ENCODE measurements at regions not wholly inside any gene's neighbourhood (a gene's known extent, or its start where the extent isn't known, plus 50 kb on each side); places are given as distances from the start of the nearest gene placed in this dataset.
"Not testable (repeated sequence)": the region's sequence is repeated elsewhere in the genome, so short reads cannot be mapped to it uniquely, and the experiment has no call there.

DNA sequence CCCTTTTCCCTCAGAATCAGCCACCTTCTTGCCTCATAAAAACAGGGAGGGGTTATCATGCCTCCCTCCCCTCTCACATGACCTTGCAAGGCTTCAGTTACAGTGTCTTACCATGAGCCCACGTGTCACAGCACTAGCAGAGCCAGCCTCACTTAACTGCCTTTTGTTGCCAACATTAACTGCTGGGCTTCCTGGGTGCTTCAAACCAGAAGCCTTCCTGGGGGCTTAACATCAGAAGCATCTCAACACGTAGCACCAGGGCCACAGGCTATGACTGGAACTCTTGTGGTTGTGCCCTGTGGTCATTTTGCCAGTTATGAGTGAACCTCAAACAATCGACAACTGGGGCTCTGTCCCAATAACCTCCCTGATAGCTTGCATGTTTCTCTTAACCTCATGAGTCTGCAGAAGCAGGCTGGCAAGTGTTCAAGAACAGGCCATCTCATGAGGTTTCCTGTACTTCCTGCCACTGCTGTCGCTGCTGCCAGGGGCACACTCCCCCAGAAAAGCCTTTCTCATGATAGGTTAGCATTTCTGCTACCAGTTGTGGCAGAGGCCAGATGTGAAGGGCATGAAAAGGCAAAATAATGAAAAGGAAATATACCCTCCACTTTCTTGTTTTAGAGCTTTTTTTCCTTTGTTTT, 132.2 kb downstream of the GLUL start:
- Mint-ChIP-seq H3K4me1 (ENCODE audit: low read depth) (peaks cover 29% of the 10 kb centered on the region), H3K4me3 (peak overlapping the region; percentile 10), H3K27ac (peak overlapping the region; percentile 91), H3K27me3 (no peaks in the 10 kb centered on the region), H3K36me3 (ENCODE audit: low read depth) (no peaks in the 10 kb centered on the region), H3K9me3 (no peaks in the 10 kb centered on the region)
- DNase-seq, result peak; percentile 56

DNA sequence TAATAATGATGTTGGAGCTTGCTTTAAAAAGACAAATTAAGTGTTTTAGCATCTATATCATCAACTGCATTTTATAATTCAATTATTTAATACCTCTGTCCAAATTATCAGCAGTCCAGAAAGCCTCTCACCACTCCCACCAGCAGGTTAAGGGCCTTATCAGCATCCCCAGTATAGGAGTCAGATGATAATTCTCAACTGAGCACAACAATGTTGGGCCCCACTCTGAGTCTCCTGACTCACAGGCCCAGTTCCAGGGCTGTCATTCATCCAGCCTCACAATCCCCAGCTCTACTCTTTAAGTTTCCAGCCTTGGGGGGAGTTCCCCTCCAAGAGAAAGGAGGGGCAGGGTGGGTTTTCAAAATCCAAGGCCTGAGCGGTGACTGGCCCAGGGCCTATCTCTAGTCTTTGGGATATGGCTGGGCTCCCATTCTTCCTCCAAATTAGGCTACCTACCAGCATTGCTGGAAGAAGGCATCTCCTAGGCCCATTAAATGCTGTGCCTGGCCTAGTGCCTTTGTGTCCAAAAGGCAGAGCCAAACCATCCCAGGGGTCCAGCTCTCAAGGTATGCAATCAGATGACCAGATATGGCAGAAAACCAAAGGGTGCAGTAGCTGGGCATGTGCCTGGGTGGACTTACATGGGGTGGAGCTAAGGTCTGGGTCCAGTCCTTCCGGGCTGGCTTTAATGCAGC, 134.1 kb downstream of the GLUL start:
- H3K4me1 Mint-ChIP-seq (ENCODE audit: low read depth), result peaks cover 27% of the 10 kb centered on the region
- no peaks in the 10 kb centered on the region for H3K27me3 Mint-ChIP-seq
- DNase-seq, result no peak
- no peak overlapping the region for H3K4me3 Mint-ChIP-seq
- H3K9me3 Mint-ChIP-seq, result no peaks in the 10 kb centered on the region
- H3K36me3 Mint-ChIP-seq (ENCODE audit: low read depth), result no peaks in the 10 kb centered on the region
- no peak overlapping the region for H3K27ac Mint-ChIP-seq

DNA sequence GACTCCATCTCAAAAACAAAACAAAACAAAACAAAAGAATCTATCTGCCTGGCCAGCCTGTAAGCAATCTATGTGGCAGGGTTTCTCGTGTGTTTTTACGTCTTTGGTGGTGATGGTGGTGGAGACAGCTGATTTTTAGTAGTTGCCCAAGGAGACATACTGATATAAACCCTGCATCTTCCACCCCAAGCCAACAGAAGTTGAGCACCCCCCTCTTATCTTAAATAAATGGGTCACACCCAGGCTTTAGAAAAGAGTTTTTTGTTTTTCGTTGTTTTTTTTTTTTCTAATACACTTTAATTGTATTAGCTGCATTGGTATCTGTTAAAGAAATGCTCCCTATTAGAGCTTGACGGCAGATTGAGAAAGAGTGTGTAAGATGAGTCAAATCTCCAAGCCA, 134.7 kb downstream of the GLUL start:
- H3K27me3 Mint-ChIP-seq, result no peaks in the 10 kb centered on the region
- peaks cover 23% of the 10 kb centered on the region for H3K4me1 Mint-ChIP-seq (ENCODE audit: low read depth)
- H3K4me3 Mint-ChIP-seq, result no peak overlapping the region
- no peaks in the 10 kb centered on the region for H3K9me3 Mint-ChIP-seq
- DNase-seq, result no peak
- H3K27ac Mint-ChIP-seq, result no peak overlapping the region
- no peaks in the 10 kb centered on the region for H3K36me3 Mint-ChIP-seq (ENCODE audit: low read depth)

DNA sequence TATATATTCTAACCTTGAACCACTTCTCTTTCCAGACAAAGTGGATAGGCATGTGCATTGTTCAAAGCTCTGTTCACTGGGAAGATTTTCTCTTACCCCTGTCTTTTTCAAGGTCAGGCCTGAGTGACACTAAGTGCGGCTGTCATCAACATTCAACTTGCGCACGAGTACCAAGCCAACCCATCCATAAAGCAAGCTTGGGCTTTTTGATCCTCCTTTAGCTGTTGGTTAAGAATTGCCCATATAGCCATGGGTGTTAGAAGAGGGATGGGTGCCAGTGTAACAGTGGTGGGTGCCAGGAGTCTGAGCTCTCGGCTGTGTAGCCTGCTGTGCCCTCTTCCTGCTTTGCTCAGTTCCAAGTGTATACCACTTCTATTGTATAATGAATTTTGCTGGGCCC, 136.1 kb downstream of the GLUL start:
- Mint-ChIP-seq H3K27ac (no peak overlapping the region), H3K36me3 (ENCODE audit: low read depth) (no peaks in the 10 kb centered on the region), H3K4me3 (no peak overlapping the region), H3K4me1 (ENCODE audit: low read depth) (peaks cover 15% of the 10 kb centered on the region), H3K27me3 (no peaks in the 10 kb centered on the region), H3K9me3 (peaks cover 3% of the 10 kb centered on the region)
- no peak for DNase-seq

DNA sequence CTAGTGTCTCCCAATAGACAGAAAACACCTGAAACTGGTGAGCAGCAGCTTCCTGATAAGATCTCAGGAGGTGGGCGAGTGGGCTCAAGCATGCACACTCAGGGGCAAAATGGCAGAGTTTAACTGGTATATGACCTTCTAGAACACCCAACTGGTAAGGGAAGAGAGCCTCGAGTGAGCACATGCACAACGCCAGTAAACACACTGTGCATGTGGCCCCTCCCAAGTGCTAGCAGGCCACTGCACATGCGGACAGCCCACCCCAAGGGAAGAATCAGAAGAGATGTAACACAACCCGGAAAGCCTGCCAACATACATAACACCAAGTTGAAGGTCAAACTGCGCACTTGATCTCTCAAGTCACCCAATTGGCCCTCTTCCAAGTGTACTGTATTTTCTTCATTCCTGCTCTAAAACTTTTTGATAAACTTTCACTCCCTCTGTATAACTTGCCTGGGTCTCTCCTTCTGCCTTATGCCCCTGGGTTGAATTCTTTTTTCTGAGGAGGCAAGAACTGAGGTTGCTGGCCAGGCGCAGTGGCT, 138.2 kb downstream of the GLUL start:
- no peak for DNase-seq
- Mint-ChIP-seq H3K36me3 (ENCODE audit: low read depth) (no peaks in the 10 kb centered on the region), H3K9me3 (peaks cover 3% of the 10 kb centered on the region), H3K4me1 (ENCODE audit: low read depth) (peaks cover 12% of the 10 kb centered on the region), H3K4me3 (no peak overlapping the region), H3K27me3 (no peaks in the 10 kb centered on the region), H3K27ac (no peak overlapping the region)

DNA sequence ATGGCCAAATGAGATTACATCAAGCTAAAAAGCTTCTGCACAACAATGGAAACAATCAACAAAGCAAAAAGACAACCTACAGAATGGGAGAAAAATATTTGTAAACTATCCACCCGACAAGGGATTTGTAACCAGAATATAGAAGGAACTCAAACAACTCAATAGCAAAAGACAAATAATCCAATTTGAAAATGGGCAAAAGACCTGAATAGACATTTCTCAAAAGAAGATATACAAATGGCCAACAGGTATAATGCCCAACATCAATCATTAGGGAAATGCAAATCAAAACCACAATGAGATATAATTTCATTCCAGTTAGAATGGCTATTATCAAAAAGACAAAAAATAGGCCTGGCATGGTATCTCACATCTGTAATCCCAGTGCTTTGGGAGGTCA, 140.0 kb downstream of the GLUL start:
- H3K36me3 Mint-ChIP-seq (ENCODE audit: low read depth), result no peaks in the 10 kb centered on the region
- no peak for DNase-seq
- H3K4me3 Mint-ChIP-seq, result no peak overlapping the region
- peaks cover 3% of the 10 kb centered on the region for H3K9me3 Mint-ChIP-seq
- no peak overlapping the region for H3K27ac Mint-ChIP-seq
- H3K27me3 Mint-ChIP-seq, result no peaks in the 10 kb centered on the region
- H3K4me1 Mint-ChIP-seq (ENCODE audit: low read depth), result peaks cover 20% of the 10 kb centered on the region

DNA sequence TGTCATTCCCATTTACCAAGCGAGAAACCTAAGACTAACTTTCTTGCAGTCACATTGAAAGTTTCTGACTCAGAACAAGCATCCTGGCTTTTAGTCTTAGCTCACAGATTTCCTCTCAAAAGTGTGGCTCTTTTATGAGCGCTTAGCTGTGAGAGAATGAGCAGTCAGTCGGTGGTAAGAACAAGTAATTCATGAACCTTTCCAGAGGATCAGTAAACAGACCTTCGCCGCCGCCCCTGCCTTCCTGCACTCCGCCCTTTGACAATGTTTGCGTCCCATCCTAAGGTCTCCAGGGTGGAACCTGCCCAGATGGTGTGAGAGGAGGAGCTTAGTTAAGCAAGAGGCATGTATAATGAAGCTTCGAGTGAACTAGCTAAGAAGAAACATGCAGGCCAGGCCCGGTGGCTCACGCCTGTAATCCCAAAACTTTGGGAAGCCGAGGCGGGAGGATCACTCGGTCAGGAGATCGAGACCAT, 142.4 kb downstream of the GLUL start:
- DNase-seq, result peak; percentile 57
- peaks cover 20% of the 10 kb centered on the region for H3K4me1 Mint-ChIP-seq (ENCODE audit: low read depth)
- peaks cover 3% of the 10 kb centered on the region for H3K9me3 Mint-ChIP-seq
- peak overlapping the region; percentile 84 for H3K27ac Mint-ChIP-seq
- no peak overlapping the region for H3K4me3 Mint-ChIP-seq
- no peaks in the 10 kb centered on the region for H3K36me3 Mint-ChIP-seq (ENCODE audit: low read depth)
- H3K27me3 Mint-ChIP-seq, result peaks cover 5% of the 10 kb centered on the region

DNA sequence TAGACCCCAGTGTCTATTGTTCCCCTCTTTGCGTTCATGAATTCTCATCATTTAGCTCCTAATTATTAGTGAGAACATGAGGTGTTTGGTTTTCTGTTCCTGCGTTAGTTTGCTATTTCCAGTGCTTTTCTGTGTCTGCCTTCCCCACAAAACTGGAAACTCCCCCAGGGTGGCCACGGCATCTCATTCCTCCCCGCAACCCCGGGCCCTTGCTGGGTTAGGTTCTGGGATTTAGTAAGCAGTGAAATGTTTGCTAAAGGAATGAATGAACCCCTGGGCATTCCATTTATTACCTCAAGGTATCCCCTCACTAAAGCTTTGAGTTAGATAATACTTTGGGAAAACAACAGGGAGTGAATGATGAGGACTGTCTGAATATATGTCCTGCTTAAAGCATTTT, 142.9 kb downstream of the GLUL start:
- peak overlapping the region; percentile 84 for H3K27ac Mint-ChIP-seq
- no peaks in the 10 kb centered on the region for H3K36me3 Mint-ChIP-seq (ENCODE audit: low read depth)
- peaks cover 3% of the 10 kb centered on the region for H3K9me3 Mint-ChIP-seq

DNA sequence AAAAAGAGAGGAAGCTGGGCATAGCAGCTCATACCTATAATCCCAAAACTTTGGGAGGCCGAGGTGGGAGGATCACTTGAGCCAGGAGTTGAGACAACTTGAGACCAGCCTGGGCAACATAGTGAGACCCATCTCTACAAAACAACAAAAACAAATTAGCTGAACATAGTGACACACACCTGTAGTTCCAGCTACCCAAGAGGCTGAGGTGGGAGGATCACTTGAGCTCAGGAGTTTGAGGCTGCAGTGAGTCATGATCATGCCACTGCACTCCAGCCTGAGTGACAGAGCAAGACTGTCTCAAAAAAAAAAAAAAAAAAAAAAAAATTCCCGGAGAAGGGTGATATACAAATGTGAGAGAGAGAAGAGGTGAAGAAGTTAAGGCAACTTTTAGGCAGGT, 143.8 kb downstream of the GLUL start:
- not testable (repeated sequence) for H3K27me3 Mint-ChIP-seq; DNase-seq; H3K9me3 Mint-ChIP-seq; H3K4me3 Mint-ChIP-seq; H3K27ac Mint-ChIP-seq; H3K36me3 Mint-ChIP-seq (ENCODE audit: low read depth)
- peaks cover 20% of the 10 kb centered on the region for H3K4me1 Mint-ChIP-seq (ENCODE audit: low read depth)

More for the DNA sequence above, 142.9 kb downstream of the GLUL start:
- peaks cover 20% of the 10 kb centered on the region for H3K4me1 Mint-ChIP-seq (ENCODE audit: low read depth)
- peaks cover 5% of the 10 kb centered on the region for H3K27me3 Mint-ChIP-seq
- H3K4me3 Mint-ChIP-seq, result peak overlapping the region; percentile 36
- no peak for DNase-seq

DNA sequence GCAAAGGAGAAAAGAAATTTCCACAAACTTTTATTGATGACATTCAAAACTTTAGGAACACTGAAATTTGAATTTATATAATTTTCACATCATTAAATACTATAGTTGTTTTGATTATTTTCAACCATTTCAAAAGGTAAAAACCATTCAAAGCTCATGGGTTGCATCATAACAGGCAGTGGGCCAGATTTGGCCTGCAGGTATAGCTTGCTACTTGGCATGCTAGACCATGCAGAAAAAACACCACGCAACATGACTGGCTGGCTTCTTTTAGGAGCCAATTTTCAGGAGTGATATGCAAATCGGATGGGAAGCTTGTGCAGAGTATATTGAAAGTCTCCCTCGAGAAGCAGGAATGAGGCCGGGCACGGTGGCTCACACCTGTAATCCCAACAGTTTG, 144.8 kb downstream of the GLUL start:
- Mint-ChIP-seq H3K27me3 (peaks cover 12% of the 10 kb centered on the region), H3K27ac (no peak overlapping the region), H3K9me3 (peaks cover 3% of the 10 kb centered on the region), H3K4me3 (no peak overlapping the region), H3K4me1 (ENCODE audit: low read depth) (peaks cover 20% of the 10 kb centered on the region), H3K36me3 (ENCODE audit: low read depth) (no peaks in the 10 kb centered on the region)
- DNase-seq, result no peak

DNA sequence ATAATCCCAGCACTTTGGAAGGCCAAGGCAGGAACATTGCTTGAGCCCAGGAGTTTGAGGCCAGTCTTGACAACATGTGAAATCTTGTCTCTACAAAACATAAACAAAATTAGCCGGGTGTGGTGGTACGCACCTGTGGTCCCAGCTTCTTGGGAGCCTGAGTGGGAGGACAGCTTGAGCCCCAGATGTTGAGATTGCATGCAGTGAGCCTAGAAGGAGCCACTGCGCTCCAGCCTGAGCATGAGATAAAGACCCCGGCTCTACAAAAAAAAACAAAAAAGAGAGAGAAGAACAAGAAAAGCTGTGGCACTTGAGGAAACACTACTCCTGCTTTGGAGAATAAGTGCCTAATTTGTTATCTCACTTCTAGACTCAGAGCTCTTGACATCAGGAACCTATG, 146.6 kb downstream of the GLUL start:
- peaks cover 19% of the 10 kb centered on the region for H3K4me1 Mint-ChIP-seq (ENCODE audit: low read depth)
- no peak overlapping the region for H3K27ac Mint-ChIP-seq
- H3K4me3 Mint-ChIP-seq, result no peak overlapping the region
- H3K36me3 Mint-ChIP-seq (ENCODE audit: low read depth), result no peaks in the 10 kb centered on the region
- H3K9me3 Mint-ChIP-seq, result no peaks in the 10 kb centered on the region
- DNase-seq, result no peak
- peaks cover 14% of the 10 kb centered on the region for H3K27me3 Mint-ChIP-seq

DNA sequence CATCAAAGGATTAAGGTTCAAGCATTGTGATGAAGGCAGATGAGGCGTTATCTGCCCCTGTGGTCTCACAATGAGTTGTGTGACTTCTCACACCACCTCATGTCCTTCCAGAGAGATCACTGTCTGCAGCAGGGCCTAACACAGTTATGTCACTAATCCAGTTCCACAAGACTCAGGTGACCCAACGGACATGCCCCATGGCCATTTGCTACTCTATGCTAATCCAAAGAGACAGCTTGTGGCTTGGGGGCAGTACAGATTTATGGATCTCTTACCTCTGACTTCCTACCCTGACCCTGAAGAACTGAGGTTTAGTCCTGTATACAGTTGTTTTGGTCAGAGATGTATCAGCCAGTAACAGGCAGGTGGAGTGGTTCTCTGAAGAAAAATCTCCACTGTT, 147.1 kb downstream of the GLUL start:
- Mint-ChIP-seq H3K36me3 (ENCODE audit: low read depth) (no peaks in the 10 kb centered on the region), H3K27ac (no peak overlapping the region)

DNA sequence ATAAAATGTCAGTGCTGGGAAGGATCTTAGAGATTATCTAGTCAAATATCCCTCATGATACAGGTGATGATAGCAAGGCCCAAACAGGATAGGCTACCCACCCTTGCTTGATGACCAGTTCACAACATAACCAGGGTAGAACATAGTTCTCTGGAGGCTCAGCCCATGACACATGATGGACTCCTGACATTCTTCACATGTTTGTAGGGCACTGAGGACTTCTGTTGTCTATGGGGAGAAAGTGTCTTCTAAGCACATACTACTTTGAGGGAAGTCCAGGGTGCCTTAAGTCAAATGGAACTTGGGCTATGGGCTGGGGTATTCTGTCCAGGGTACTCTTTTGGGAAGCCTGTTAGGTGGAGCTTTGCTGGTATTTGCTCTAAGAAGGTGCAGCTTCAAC, 148.9 kb downstream of the GLUL start:
- Mint-ChIP-seq H3K4me1 (ENCODE audit: low read depth) (peaks cover 3% of the 10 kb centered on the region), H3K36me3 (ENCODE audit: low read depth) (no peaks in the 10 kb centered on the region), H3K27ac (no peak overlapping the region), H3K4me3 (no peak overlapping the region), H3K27me3 (peaks cover 14% of the 10 kb centered on the region), H3K9me3 (no peaks in the 10 kb centered on the region)
- no peak for DNase-seq

More for the DNA sequence above, 147.1 kb downstream of the GLUL start:
- Mint-ChIP-seq H3K27me3 (peaks cover 14% of the 10 kb centered on the region), H3K9me3 (no peaks in the 10 kb centered on the region), H3K4me1 (ENCODE audit: low read depth) (peaks cover 17% of the 10 kb centered on the region), H3K4me3 (no peak overlapping the region)
- DNase-seq, result no peak

DNA sequence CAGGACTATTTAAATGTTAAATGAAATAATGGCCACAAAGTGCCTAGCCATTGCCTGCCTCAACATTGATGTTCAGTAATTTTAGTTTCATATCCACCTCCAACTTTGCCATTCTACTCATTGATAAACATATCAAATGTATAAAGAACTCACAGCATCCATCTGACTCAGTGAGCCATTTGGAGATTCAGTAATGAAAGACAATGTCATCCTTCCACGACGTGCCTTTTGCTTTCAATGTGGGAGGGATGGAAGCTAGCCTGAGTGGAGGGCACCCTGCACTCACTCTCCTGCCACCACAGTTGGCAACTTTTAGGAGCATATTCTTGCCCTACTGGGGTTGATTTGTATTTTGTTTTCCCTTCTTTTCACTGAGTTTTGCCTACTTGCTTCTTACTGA, 151.5 kb downstream of the GLUL start:
- DNase-seq, result no peak
- Mint-ChIP-seq H3K4me1 (ENCODE audit: low read depth) (peaks cover 13% of the 10 kb centered on the region), H3K27ac (no peak overlapping the region), H3K4me3 (no peak overlapping the region), H3K36me3 (ENCODE audit: low read depth) (no peaks in the 10 kb centered on the region), H3K27me3 (peaks cover 12% of the 10 kb centered on the region), H3K9me3 (no peaks in the 10 kb centered on the region)

DNA sequence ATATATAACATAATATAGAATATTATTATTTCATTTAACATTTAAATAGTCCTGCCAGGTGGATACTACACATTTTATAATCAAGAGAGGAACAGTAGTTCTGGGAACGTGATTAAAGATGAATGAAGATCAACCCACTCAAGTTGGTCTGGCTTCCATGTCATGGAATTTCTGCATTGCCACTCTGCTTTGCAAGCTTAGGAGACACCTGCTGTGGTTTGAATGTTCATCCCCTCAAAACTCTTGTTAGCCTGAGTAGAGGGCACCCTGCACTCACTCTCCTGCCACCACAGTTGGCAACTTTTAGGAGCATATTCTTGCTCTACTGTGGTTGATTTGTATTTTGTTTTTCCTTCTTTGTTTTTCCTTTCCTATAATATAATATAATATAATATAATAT, 153.2 kb downstream of the GLUL start:
- no peak for DNase-seq
- Mint-ChIP-seq H3K27ac (no peak overlapping the region), H3K9me3 (no peaks in the 10 kb centered on the region), H3K4me3 (no peak overlapping the region), H3K36me3 (ENCODE audit: low read depth) (no peaks in the 10 kb centered on the region), H3K4me1 (ENCODE audit: low read depth) (peaks cover 13% of the 10 kb centered on the region), H3K27me3 (peaks cover 9% of the 10 kb centered on the region)
